OCI-LY3 (cell line): ENCODE measurements at regions not wholly inside any gene's neighbourhood (a gene's known extent, or its start where the extent isn't known, plus 50 kb on each side); places are given as distances from the start of the nearest gene placed in this dataset.

Experiments used
- H2AFZ ChIP-seq: fragments of 200-600, 300-600 bp; shearing (Covaris generic); 2 replicates; pipeline ENCODE4 v1.6.0; 2014; ENCODE audit warnings: antibody characterized with exemption, low read depth, low read length
- H3K27ac ChIP-seq: fragments of 200-600, 300-600 bp; sonication (generic); 2 replicates; pipeline ENCODE4 v1.5.1; 2014; ENCODE audit warnings: mild to moderate bottlenecking, low read length, moderate library complexity, mixed read lengths
- H3K27me3 ChIP-seq: fragments of 200-600, 300-600 bp; sonication (generic); 2 replicates; pipeline ENCODE4 v1.6.1; 2014; ENCODE audit warnings: low read depth, low read length, mixed read lengths
- H3K36me3 ChIP-seq: fragments of 200-600, 300-600 bp; sonication (generic); replicated peaks from 2 replicates; pipeline ENCODE3; 2014; ENCODE audit warnings: low read depth, low read length, mixed read lengths
- H3K4me1 ChIP-seq: fragments of 300-600, 200-600 bp; sonication (generic); 2 replicates; pipeline ENCODE4 v1.6.1; 2014; ENCODE audit warnings: low read length, mixed read lengths
- H3K4me2 ChIP-seq: fragments of 200-600, 300-600 bp; sonication (generic); 2 replicates; pipeline ENCODE4 v1.6.1; 2014; ENCODE audit warnings: low read length, mixed read lengths
- H3K4me3 ChIP-seq: fragments of 300-600, 200-600 bp; sonication (generic); 2 replicates; pipeline ENCODE4 v1.5.1; 2014; ENCODE audit warnings: antibody characterized with exemption, mild to moderate bottlenecking, low read length, moderate library complexity
- H3K79me2 ChIP-seq: fragments of 300-600, 200-600 bp; shearing (Covaris generic); 2 replicates; pipeline ENCODE4 v1.6.1; 2014; ENCODE audit warnings: mild to moderate bottlenecking, low read length, mixed read lengths
- H3K9ac ChIP-seq: fragments of 300-600, 200-600 bp; shearing (Covaris generic); 2 replicates; pipeline ENCODE4 v1.6.0; 2014; ENCODE audit warnings: mild to moderate bottlenecking, low read length, moderate library complexity
- H3K9me3 ChIP-seq: fragments of 200-600, 300-600 bp; shearing (Covaris generic); 2 replicates; pipeline ENCODE4 v1.6.1; 2014; ENCODE audit warnings: low read length, mixed read lengths; ENCODE audit not compliant: insufficient read depth
- H4K20me1 ChIP-seq: fragments of 200-600, 300-600 bp; sonication (generic); 2 replicates; pipeline ENCODE4 v1.6.1; 2016; ENCODE audit warnings: low read length, mixed read lengths; ENCODE audit not compliant: insufficient read depth
- CTCF ChIP-seq: fragments of 200-600, 300-600 bp; sonication (generic); IDR thresholded peaks from 2 replicates; pipeline ENCODE4 v1.5.1; 2014; ENCODE audit warnings: antibody characterized with exemption, low read length, low read depth
- EZH2phosphoT487 ChIP-seq: fragments of 200-600 bp; shearing (Covaris generic); IDR thresholded peaks from 2 replicates; pipeline ENCODE4 v1.6.1; 2018; ENCODE audit warnings: antibody characterized with exemption, mixed run types, low read depth

GRCh38 chr9:84393266-84393950 lies 52.9 kb upstream of the SLC28A3 start:
- H4K20me1 ChIP-seq, result no peaks in the 10 kb centered on the region
- no peak overlapping the region for H3K4me3 ChIP-seq
- no peaks in the 10 kb centered on the region for H3K9me3 ChIP-seq
- H3K27ac ChIP-seq, result no peak overlapping the region
- peaks cover 13% of the 10 kb centered on the region; the same call in 1 of the 2 replicates for H3K27me3 ChIP-seq
- no peak; the same call in 1 of the 2 replicates for TF ChIP-seq CTCF
- H3K4me1 ChIP-seq, result no peaks in the 10 kb centered on the region; the same call in 1 of the 2 replicates
- H3K9ac ChIP-seq, result no peak overlapping the region
- H3K36me3 ChIP-seq, result no peaks in the 10 kb centered on the region
- H2AFZ ChIP-seq, result no peak overlapping the region
- H3K4me2 ChIP-seq, result no peak overlapping the region
- no peaks in the 10 kb centered on the region for H3K79me2 ChIP-seq

- Histone ChIP-seq H2AFZ (no peak overlapping the region), H3K4me1 (no peaks in the 10 kb centered on the region; the same call in 1 of the 2 replicates), H4K20me1 (no peaks in the 10 kb centered on the region), H3K27ac (no peak overlapping the region), H3K36me3 (no peaks in the 10 kb centered on the region), H3K4me2 (no peak overlapping the region), H3K79me2 (no peaks in the 10 kb centered on the region), H3K27me3 (peaks cover 13% of the 10 kb centered on the region; the same call in 1 of the 2 replicates), H3K9ac (no peak overlapping the region), H3K9me3 (no peaks in the 10 kb centered on the region), H3K4me3 (no peak overlapping the region)
- TF ChIP-seq EZH2phosphoT487 (no peak), CTCF (no peak)
Measured at GRCh38 chr9:84394036-84394435, 53.5 kb upstream of the SLC28A3 start.

GRCh38 chr9:84397151-84397728 lies 56.7 kb upstream of the SLC28A3 start:
- peaks cover 9% of the 10 kb centered on the region; the same call in 1 of the 2 replicates for H3K27me3 ChIP-seq
- TF ChIP-seq EZH2phosphoT487, result no peak
- TF ChIP-seq CTCF, result peak; percentile 86
- H3K79me2 ChIP-seq, result no peaks in the 10 kb centered on the region
- 0 out of 2 replicates have a peak overlapping the region, but pooled peaks have one; percentile 64 for H2AFZ ChIP-seq
- peak overlapping the region; percentile 34 for H3K4me2 ChIP-seq
- H3K36me3 ChIP-seq, result no peaks in the 10 kb centered on the region
- no peaks in the 10 kb centered on the region for H4K20me1 ChIP-seq
- no peaks in the 10 kb centered on the region; the same call in 1 of the 2 replicates for H3K4me1 ChIP-seq
- no peak overlapping the region for H3K4me3 ChIP-seq
- no peak overlapping the region for H3K27ac ChIP-seq
- H3K9ac ChIP-seq, result no peak overlapping the region
- no peaks in the 10 kb centered on the region for H3K9me3 ChIP-seq

GRCh38 chr9:84397822-84398221 lies 57.3 kb upstream of the SLC28A3 start:
- Histone ChIP-seq H3K4me3 (no peak overlapping the region), H3K36me3 (no peaks in the 10 kb centered on the region), H3K9me3 (no peaks in the 10 kb centered on the region), H2AFZ (0 out of 2 replicates have a peak overlapping the region, but pooled peaks have one; percentile 64), H3K27ac (no peak overlapping the region), H4K20me1 (no peaks in the 10 kb centered on the region), H3K4me1 (no peaks in the 10 kb centered on the region; the same call in 1 of the 2 replicates), H3K27me3 (peaks cover 9% of the 10 kb centered on the region; the same call in 1 of the 2 replicates), H3K4me2 (peak overlapping the region; percentile 34; the same call in 1 of the 2 replicates), H3K9ac (no peak overlapping the region), H3K79me2 (no peaks in the 10 kb centered on the region)
- TF ChIP-seq EZH2phosphoT487, result no peak
- TF ChIP-seq CTCF, result no peak
